HCT116 (cell line): ENCODE measurements at regions not wholly inside any gene's neighbourhood (a gene's known extent, or its start where the extent isn't known, plus 50 kb on each side); places are given as distances from the start of the nearest gene placed in this dataset.

Experiments
- ATAC-seq: fragments of 200-7000 bp; cut with Tn5 transposase; 2 replicates; pipeline ENCODE4 v1.9.1; 2020; ENCODE audit warnings: mild to moderate bottlenecking, moderate library complexity
- BruUV-seq: library from RNA; stranded (reverse); fragments of 400-500 nt; replicated peaks from 2 replicates; lab custom pipeline; 2021; lab: Mats Ljungman, UMichigan
- CTCF ChIA-PET: fragments of 300-600 bp; sonication (Branson Sonifier 250); formaldehyde crosslinking; loops from one replicate; lab custom pipeline; 2021; ENCODE audit warnings: antibody characterized with exemption; lab: Charles Lee
- POLR2A ChIA-PET: fragments of 300-600, 350-600 bp; sonication (Branson Sonifier 250); formaldehyde crosslinking; loops from one replicate; lab custom pipeline; 2021; ENCODE audit warnings: antibody characterized with exemption; lab: Charles Lee
- RAD21 ChIA-PET, 2 experiments: fragments of 300-600 bp; sonication (Branson Sonifier 250); formaldehyde crosslinking; loops; one replicate each; lab custom pipeline; 2023; ENCODE audit warnings: low total read pairs in 2 of 2; ENCODE audit not compliant: uncharacterized antibody in 2 of 2, unreplicated experiment in 2 of 2, low non-redundant PET in 1 of 2; lab: Charles Lee
- DNase-seq: peaks from one replicate; pipeline ENCODE4 v3.0.0-alpha.2; 2010; ENCODE audit warnings: low read depth, low spot score
- H2AFZ ChIP-seq: fragments of 200-600 bp; shearing (Covaris generic), sonication (generic); 2 replicates; pipeline ENCODE4 v1.6.1; 2017; ENCODE audit warnings: low read depth, mixed run types, mixed read lengths, antibody characterized with exemption, low read length; ENCODE audit not compliant: poor library complexity, severe bottlenecking
- H3K27ac ChIP-seq: 2 replicates; pipeline ENCODE4 v1.5.1; 2012; ENCODE audit warnings: low read depth, low read length
- H3K27me3 ChIP-seq: fragments of 200-600 bp; sonication (generic); 2 replicates; pipeline ENCODE4 v1.6.1; 2016; ENCODE audit warnings: mixed run types, low read length, mixed read lengths; ENCODE audit not compliant: insufficient read depth
- H3K36me3 ChIP-seq, 2 experiments: fragments of 200-500 bp in 1 of 2; fragments of 200-600 bp in 1 of 2; sonication (Bioruptor generic) in 1 of 2; sonication (generic) in 1 of 2; 2 replicates each; pipeline versions ENCODE4 v1.5.1 to v1.6.1; 2014 to 2016; ENCODE audit warnings: low read length in 2 of 2, inconsistent platforms in 1 of 2, mixed read lengths in 1 of 2, mixed run types in 1 of 2; ENCODE audit not compliant: insufficient read depth in 2 of 2, control insufficient read depth in 1 of 2
- H3K4me1 ChIP-seq, 2 experiments: fragments of 200-600 bp in 1 of 2; sonication (generic) in 1 of 2; 2 replicates each; pipeline versions ENCODE4 v1.5.1 to v1.6.1; 2012 to 2017; ENCODE audit warnings: low read length in 2 of 2, inconsistent platforms in 1 of 2, mild to moderate bottlenecking in 1 of 2, mixed read lengths in 1 of 2, mixed run types in 1 of 2, moderate library complexity in 1 of 2; ENCODE audit not compliant: insufficient read depth in 2 of 2, control insufficient read depth in 1 of 2
- H3K4me2 ChIP-seq: fragments of 200-600 bp; sonication (generic); 2 replicates; pipeline ENCODE4 v1.6.1; 2017; ENCODE audit warnings: mixed run types, low read length, mixed read lengths
- H3K4me3 ChIP-seq, 2 experiments: fragments of 200-600 bp in 1 of 2; sonication (generic) in 1 of 2; replicated peaks in 1 of 2; 2 replicates each; pipeline ENCODE4 v1.5.1; 2011 to 2016; ENCODE audit warnings: low read length in 2 of 2, control low read depth in 1 of 2, low read depth in 1 of 2, mild to moderate bottlenecking in 1 of 2, mixed read lengths in 1 of 2, mixed run types in 1 of 2
- H3K79me2 ChIP-seq: fragments of 200-600 bp; sonication (generic); 2 replicates; pipeline ENCODE4 v1.6.1; 2017; ENCODE audit warnings: mild to moderate bottlenecking, mixed run types, low read length, moderate library complexity, mixed read lengths; ENCODE audit not compliant: insufficient read depth
- H3K9ac ChIP-seq: fragments of 200-600 bp; sonication (generic); 2 replicates; pipeline ENCODE4 v1.6.1; 2016; ENCODE audit warnings: low read length, mixed read lengths
- H3K9me2 ChIP-seq: fragments of 200-600 bp; sonication (generic), shearing (Covaris generic); 2 replicates; pipeline ENCODE4 v1.6.1; 2017; ENCODE audit warnings: mixed run types, mild to moderate bottlenecking, moderate library complexity; ENCODE audit not compliant: insufficient read depth
- H3K9me3 ChIP-seq, 2 experiments: fragments of 200-500 bp in 1 of 2; fragments of 200-600 bp in 1 of 2; sonication (Bioruptor generic) in 1 of 2; sonication (generic) in 1 of 2; 2 replicates each; pipeline ENCODE4 v1.6.1; 2014 to 2017; ENCODE audit warnings: low read length in 2 of 2, mixed read lengths in 2 of 2, inconsistent platforms in 1 of 2, low read depth in 1 of 2, mild to moderate bottlenecking in 1 of 2, mixed run types in 1 of 2, moderate library complexity in 1 of 2; ENCODE audit not compliant: control insufficient read depth in 1 of 2, insufficient read depth in 1 of 2
- H4K20me1 ChIP-seq: fragments of 200-600 bp; sonication (generic), shearing (Covaris generic); 2 replicates; pipeline ENCODE4 v1.6.1; 2017; ENCODE audit warnings: mixed run types, mild to moderate bottlenecking, moderate library complexity; ENCODE audit not compliant: insufficient read depth
- CBX3 ChIP-seq: IDR thresholded peaks from 2 replicates; pipeline ENCODE4 v1.6.1; 2012; ENCODE audit warnings: low read depth
- CEBPB ChIP-seq: IDR thresholded peaks from 2 replicates; pipeline ENCODE4 v1.6.1; 2012; ENCODE audit warnings: low read depth
- EGR1 ChIP-seq: IDR thresholded peaks from 2 replicates; pipeline ENCODE4 v1.6.1; 2012; ENCODE audit warnings: low read depth
- ELF1 ChIP-seq: IDR thresholded peaks from 2 replicates; pipeline ENCODE4 v1.6.1; 2012; ENCODE audit warnings: low read depth, borderline replicate concordance
- EZH2 ChIP-seq: fragments of 200-600 bp; sonication (generic); IDR thresholded peaks from 2 replicates; pipeline ENCODE4 v1.6.1; 2017; ENCODE audit warnings: antibody characterized with exemption, mixed run types
- EZH2phosphoT487 ChIP-seq: fragments of 200-600 bp; IDR thresholded peaks from 2 replicates; pipeline ENCODE4 v1.6.1; 2018; ENCODE audit warnings: antibody characterized with exemption, borderline replicate concordance
- FOSL1 ChIP-seq: IDR thresholded peaks from 2 replicates; pipeline ENCODE4 v1.6.1; 2012; ENCODE audit warnings: low read depth
- JUND ChIP-seq: IDR thresholded peaks from 2 replicates; pipeline ENCODE4 v1.6.1; 2012
- POLR2A ChIP-seq: IDR thresholded peaks from 2 replicates; pipeline ENCODE4 v1.7.0; 2011; ENCODE audit warnings: borderline replicate concordance; ENCODE audit not compliant: insufficient read depth, insufficient read length; ENCODE audit errors: extremely low read depth
- POLR2AphosphoS5 ChIP-seq: IDR thresholded peaks from 2 replicates; pipeline ENCODE4 v1.6.1; 2011; ENCODE audit warnings: mild to moderate bottlenecking, low read depth, low read length, moderate library complexity
- SIN3A ChIP-seq: IDR thresholded peaks from 2 replicates; pipeline ENCODE4 v1.6.1; 2012; ENCODE audit warnings: low read depth
- SRF ChIP-seq: IDR thresholded peaks from 2 replicates; pipeline ENCODE4 v1.6.1; 2012; ENCODE audit warnings: low read depth
- TCF7L2 ChIP-seq: IDR thresholded peaks from 2 replicates; pipeline ENCODE4 v1.7.0; 2011; ENCODE audit warnings: borderline replicate concordance, inconsistent platforms; ENCODE audit not compliant: insufficient read depth, insufficient read length; ENCODE audit errors: extremely low read depth
- ZFX ChIP-seq: fragments of 450-650 bp; IDR thresholded peaks from 2 replicates; pipeline ENCODE4 v1.6.1; 2017
- ZNF274 ChIP-seq: fragments of 200-500 bp; sonication (Bioruptor generic); IDR thresholded peaks from 2 replicates; pipeline ENCODE4 v1.6.1; 2014; ENCODE audit warnings: mild to moderate bottlenecking, low read depth, low read length, inconsistent platforms
- intact Hi-C: fragments of 100-400 bp; cut with micrococcal nuclease; formaldehyde crosslinking; loops from 2 replicates; pipeline ENCODE4 v1.10.0; 2022
- TF ChIP-seq, protein P1 (sequence below): IDR thresholded peaks from 2 replicates; pipeline ENCODE4 v1.6.1; 2012
- TF ChIP-seq, protein P2 (sequence below): IDR thresholded peaks from 2 replicates; pipeline ENCODE4 v1.6.1; 2012; ENCODE audit warnings: low read depth
- TF ChIP-seq, protein P3 (sequence below): IDR thresholded peaks from 2 replicates; pipeline ENCODE4 v1.6.1; 2012
- TF ChIP-seq, protein P4 (sequence below): IDR thresholded peaks from 2 replicates; pipeline ENCODE4 v1.6.1; 2011; ENCODE audit warnings: mild to moderate bottlenecking, low read length, moderate library complexity; ENCODE audit not compliant: insufficient replicate concordance; ENCODE audit errors: extremely low read depth
- TF ChIP-seq, protein P5 (sequence below), 3 experiments: fragments of 200-600 bp in 1 of 3; sonication (generic) in 1 of 3; IDR thresholded peaks in 2 of 3; conservative IDR thresholded peaks in 1 of 3; 2 replicates each; pipeline ENCODE4 v1.5.1; 2012 to 2017; ENCODE audit warnings: low read depth in 2 of 3, low read length in 2 of 3, antibody characterized with exemption in 1 of 3, borderline replicate concordance in 1 of 3, control low read depth in 1 of 3, mild to moderate bottlenecking in 1 of 3, mixed read lengths in 1 of 3, mixed run types in 1 of 3, moderate library complexity in 1 of 3; ENCODE audit not compliant: insufficient read depth in 1 of 3

DNA sequence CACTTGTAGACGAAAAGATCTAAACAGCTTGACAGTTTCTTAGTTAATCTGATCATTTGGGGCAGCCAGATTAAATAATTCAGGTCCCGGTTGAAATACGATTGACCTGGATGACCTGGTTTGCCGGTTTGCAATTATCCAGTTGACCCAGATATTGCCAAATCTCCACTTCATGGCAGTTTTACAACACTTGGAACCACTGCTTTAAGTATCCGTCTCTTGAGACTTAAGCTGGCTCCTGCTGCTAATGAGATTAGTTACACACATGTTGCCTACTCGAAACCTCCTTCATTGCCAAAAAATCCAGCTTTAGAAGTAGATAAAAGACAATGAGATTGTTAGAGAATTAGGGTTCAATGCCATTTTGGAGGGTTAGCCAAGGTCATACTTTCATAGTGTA, 136.2 kb upstream of the HAPLN1 start:
- no peaks in the 10 kb centered on the region; the same call in 1 of the 2 replicates for H4K20me1 ChIP-seq
- H2AFZ ChIP-seq, result no peak overlapping the region
- H3K4me3 ChIP-seq, result no peak overlapping the region
- no peaks in the 10 kb centered on the region for H3K36me3 ChIP-seq
- no peaks in the 10 kb centered on the region for H3K9me3 ChIP-seq
- no peaks in the 10 kb centered on the region for H3K27me3 ChIP-seq
- no peak overlapping the region for H3K4me2 ChIP-seq
- TF ChIP-seq TCF7L2 (no peak), ZFX (no peak), ZNF274 (no peak), CEBPB (no peak), EGR1 (no peak), FOSL1 (no peak), SIN3A (no peak), SRF (no peak), EZH2phosphoT487 (no peak), CBX3 (no peak), ELF1 (no peak), POLR2A (no peak), POLR2AphosphoS5 (no peak), EZH2 (no peak), JUND (no peak)
- TF ChIP-seq, protein P1, sequence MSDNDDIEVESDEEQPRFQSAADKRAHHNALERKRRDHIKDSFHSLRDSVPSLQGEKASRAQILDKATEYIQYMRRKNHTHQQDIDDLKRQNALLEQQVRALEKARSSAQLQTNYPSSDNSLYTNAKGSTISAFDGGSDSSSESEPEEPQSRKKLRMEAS, result no peak
- TF ChIP-seq, protein P2, sequence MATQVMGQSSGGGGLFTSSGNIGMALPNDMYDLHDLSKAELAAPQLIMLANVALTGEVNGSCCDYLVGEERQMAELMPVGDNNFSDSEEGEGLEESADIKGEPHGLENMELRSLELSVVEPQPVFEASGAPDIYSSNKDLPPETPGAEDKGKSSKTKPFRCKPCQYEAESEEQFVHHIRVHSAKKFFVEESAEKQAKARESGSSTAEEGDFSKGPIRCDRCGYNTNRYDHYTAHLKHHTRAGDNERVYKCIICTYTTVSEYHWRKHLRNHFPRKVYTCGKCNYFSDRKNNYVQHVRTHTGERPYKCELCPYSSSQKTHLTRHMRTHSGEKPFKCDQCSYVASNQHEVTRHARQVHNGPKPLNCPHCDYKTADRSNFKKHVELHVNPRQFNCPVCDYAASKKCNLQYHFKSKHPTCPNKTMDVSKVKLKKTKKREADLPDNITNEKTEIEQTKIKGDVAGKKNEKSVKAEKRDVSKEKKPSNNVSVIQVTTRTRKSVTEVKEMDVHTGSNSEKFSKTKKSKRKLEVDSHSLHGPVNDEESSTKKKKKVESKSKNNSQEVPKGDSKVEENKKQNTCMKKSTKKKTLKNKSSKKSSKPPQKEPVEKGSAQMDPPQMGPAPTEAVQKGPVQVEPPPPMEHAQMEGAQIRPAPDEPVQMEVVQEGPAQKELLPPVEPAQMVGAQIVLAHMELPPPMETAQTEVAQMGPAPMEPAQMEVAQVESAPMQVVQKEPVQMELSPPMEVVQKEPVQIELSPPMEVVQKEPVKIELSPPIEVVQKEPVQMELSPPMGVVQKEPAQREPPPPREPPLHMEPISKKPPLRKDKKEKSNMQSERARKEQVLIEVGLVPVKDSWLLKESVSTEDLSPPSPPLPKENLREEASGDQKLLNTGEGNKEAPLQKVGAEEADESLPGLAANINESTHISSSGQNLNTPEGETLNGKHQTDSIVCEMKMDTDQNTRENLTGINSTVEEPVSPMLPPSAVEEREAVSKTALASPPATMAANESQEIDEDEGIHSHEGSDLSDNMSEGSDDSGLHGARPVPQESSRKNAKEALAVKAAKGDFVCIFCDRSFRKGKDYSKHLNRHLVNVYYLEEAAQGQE, result no peak
- TF ChIP-seq, protein P3, sequence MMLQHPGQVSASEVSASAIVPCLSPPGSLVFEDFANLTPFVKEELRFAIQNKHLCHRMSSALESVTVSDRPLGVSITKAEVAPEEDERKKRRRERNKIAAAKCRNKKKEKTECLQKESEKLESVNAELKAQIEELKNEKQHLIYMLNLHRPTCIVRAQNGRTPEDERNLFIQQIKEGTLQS, result no peak
- TF ChIP-seq, protein P4, sequence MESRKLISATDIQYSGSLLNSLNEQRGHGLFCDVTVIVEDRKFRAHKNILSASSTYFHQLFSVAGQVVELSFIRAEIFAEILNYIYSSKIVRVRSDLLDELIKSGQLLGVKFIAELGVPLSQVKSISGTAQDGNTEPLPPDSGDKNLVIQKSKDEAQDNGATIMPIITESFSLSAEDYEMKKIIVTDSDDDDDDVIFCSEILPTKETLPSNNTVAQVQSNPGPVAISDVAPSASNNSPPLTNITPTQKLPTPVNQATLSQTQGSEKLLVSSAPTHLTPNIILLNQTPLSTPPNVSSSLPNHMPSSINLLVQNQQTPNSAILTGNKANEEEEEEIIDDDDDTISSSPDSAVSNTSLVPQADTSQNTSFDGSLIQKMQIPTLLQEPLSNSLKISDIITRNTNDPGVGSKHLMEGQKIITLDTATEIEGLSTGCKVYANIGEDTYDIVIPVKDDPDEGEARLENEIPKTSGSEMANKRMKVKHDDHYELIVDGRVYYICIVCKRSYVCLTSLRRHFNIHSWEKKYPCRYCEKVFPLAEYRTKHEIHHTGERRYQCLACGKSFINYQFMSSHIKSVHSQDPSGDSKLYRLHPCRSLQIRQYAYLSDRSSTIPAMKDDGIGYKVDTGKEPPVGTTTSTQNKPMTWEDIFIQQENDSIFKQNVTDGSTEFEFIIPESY, result no peak
- TF ChIP-seq, protein P5, sequence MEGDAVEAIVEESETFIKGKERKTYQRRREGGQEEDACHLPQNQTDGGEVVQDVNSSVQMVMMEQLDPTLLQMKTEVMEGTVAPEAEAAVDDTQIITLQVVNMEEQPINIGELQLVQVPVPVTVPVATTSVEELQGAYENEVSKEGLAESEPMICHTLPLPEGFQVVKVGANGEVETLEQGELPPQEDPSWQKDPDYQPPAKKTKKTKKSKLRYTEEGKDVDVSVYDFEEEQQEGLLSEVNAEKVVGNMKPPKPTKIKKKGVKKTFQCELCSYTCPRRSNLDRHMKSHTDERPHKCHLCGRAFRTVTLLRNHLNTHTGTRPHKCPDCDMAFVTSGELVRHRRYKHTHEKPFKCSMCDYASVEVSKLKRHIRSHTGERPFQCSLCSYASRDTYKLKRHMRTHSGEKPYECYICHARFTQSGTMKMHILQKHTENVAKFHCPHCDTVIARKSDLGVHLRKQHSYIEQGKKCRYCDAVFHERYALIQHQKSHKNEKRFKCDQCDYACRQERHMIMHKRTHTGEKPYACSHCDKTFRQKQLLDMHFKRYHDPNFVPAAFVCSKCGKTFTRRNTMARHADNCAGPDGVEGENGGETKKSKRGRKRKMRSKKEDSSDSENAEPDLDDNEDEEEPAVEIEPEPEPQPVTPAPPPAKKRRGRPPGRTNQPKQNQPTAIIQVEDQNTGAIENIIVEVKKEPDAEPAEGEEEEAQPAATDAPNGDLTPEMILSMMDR (IDR thresholded peaks at IDR 0.05 in 2 of 3, conservative IDR thresholded peaks at IDR 0.05 in 1 of 3; ENCODE audit: borderline replicate concordance in 1 of 3, insufficient read depth in 1 of 3, low read depth in 2 of 3, low read length in 2 of 3), result no peak
- no peak overlapping the region for H3K9ac ChIP-seq
- ATAC-seq, result no peak
- H3K9me2 ChIP-seq, result no peaks in the 10 kb centered on the region
- no peak overlapping the region for H3K27ac ChIP-seq
- ChIA-PET CTCF (no interaction called here), POLR2A (no interaction called here), RAD21 (no interaction called here)
- intact Hi-C loops, result no loop called here
- no peak for DNase-seq
- H3K79me2 ChIP-seq, result no peaks in the 10 kb centered on the region
- H3K4me1 ChIP-seq, result no peaks in the 10 kb centered on the region
- BruUV-seq, result no TSS peak
